H4 (cell line): ENCODE measurements at regions not wholly inside any gene's neighbourhood (a gene's known extent, or its start where the extent isn't known, plus 50 kb on each side); places are given as distances from the start of the nearest gene placed in this dataset.

Experiments
- DNase-seq: peaks from one replicate; pipeline ENCODE4 v3.0.0-alpha.2; 2015; ENCODE audit warnings: low spot score

DNA sequence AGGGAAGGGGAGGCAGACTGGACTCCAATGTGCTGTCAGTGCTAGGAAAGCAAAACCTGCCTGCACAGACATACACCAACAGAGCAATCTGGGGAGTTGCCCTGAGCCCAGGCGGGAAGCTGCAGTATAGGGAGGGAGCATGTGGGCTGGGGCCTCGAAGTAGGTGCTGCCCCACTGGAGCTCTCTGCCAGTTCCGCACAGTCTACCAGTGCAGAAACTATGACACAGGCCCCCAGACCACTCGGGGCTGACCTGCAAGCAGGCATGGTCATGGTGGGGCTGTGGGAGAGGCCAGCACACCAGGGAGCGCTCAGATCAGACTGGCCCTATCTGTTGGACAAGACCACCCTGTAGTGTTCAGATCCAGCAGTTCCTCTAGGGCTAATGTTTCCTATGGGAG lies 344.1 kb upstream of the TRAM1L1 start:
- no peak for DNase-seq

GRCh38 chr4:117434424-117434823 lies 349.0 kb upstream of the TRAM1L1 start:
- DNase-seq = no peak

DNA sequence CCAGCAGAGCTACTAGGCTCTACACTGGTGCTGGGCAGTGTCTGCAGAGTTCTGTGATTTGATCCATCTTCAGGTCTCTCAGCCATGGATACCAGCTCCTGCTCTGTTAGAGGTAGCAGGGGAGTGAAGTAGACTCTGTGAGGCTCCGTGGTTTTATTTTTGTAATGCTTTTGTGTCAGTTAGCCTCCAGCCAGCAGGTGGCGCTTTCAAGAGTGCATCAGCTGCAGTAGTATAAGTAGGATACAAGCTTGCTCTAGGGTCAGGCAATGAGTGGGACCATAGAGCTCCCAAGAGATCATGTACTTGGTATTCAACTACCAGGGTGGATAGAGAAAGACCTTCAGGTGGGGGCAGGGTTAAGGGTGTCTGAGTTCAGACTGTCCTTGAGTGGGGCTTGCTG lies 362.5 kb upstream of the TRAM1L1 start:
- peak; percentile 13 for DNase-seq

DNA sequence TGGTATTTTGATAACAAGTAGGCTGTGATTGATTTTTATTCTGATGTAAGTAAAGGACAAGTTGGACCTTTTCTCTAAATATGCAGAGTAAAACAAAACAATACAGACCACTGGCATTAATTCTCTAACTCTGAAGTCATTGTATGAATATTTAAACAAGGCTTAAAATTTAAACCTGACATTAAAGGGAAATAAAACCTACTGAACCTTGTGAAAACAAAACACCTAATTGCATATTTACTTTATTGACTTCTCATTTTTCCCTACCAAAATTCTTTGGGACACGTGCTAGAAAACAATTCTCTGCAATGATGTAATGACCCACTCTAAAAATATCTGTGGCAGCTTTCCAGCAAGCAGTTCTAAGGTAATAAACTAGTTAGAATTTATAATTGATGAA lies 369.7 kb upstream of the TRAM1L1 start:
- DNase-seq = no peak

DNA sequence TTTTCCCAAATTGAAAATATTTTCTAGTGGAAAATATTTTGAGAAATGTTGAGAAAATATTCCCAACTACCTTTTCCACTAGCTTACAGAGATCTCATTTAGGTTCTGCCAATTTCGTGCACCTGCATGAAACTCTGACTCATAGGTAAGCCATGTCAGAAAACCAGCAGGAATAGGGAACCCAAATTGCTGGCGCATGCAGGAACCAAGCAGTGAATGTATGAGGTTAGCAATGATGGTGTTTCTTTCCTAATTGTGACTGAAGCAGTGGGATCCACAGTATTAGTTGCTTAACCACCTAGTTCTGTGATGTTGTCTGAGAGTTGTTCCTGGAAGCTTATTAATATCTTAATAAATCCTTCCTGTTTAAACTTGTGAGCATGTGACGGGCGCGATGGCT lies 381.0 kb upstream of the TRAM1L1 start:
- DNase-seq = no peak

- no peak for DNase-seq
Measured at GRCh38 chr4:117467404-117467803, 382.0 kb upstream of the TRAM1L1 start.

DNA sequence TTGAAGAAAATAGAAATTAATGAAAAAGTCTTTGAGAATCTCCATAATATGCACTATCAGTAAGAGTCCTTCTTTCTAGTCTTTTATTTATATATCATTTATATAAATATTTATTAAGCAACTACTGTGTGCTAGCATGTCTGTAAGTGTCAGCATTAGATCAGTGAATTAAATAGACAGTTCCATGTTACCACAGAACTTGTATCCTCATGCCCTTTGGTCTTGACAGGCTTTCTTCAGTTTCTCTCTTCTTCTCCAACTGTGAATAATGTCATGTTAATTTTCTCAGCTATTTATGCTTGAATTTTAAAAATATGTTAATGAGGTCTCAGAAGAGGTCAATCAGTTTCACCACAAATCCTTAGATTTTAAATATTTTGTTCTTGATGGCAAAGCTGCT lies 389.6 kb upstream of the TRAM1L1 start:
- no peak for DNase-seq

GRCh38 chr4:117477925-117478324 lies 392.5 kb upstream of the TRAM1L1 start:
- DNase-seq = no peak

DNA sequence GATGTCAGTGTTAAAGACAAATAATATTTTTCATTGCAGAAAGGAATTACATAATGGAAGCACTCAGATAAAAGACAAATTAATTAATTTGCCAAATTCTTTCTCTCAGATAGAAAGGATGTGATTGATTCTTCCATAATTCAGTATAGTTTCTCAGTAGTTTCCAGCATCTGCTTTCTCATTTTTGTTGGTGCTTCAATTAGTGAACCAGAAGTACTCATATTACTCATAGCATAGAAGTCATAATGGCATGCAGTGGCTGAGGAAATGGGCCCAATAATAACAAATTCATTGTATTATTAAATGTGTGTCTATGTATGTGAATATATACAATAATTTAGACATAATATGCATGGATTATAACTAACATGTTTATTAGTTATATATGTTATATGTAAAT lies 393.3 kb upstream of the TRAM1L1 start:
- DNase-seq = no peak

GRCh38 chr4:117479673-117480072 lies 394.3 kb upstream of the TRAM1L1 start:
- DNase-seq = no peak

- DNase-seq = peak; percentile 15
Measured at GRCh38 chr4:117481742-117482141, 396.4 kb upstream of the TRAM1L1 start.

GRCh38 chr4:117488692-117489091 lies 403.3 kb upstream of the TRAM1L1 start:
- no peak for DNase-seq

GRCh38 chr4:117489107-117489506 lies 403.7 kb upstream of the TRAM1L1 start:
- DNase-seq = no peak

GRCh38 chr4:117491516-117491915 lies 406.1 kb upstream of the TRAM1L1 start:
- DNase-seq = no peak

DNA sequence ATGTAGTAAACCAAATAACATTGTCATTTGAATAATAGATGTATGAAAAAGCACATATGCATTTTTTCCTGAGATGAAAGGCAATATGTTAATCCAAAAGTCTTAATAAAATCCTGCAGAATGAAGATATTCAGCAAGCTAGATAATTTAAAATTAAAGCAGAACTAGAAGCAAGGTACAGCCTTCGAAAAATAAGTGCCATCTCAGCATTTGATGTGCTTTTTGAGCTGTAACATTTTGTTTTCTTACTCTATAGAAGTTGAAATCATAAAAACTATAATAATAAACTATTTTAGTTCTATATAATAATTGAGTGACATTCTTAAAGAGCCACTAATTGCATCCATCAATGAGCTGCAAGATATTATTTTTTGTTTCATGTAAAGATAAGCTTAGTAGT lies 410.4 kb upstream of the TRAM1L1 start:
- no peak for DNase-seq

DNA sequence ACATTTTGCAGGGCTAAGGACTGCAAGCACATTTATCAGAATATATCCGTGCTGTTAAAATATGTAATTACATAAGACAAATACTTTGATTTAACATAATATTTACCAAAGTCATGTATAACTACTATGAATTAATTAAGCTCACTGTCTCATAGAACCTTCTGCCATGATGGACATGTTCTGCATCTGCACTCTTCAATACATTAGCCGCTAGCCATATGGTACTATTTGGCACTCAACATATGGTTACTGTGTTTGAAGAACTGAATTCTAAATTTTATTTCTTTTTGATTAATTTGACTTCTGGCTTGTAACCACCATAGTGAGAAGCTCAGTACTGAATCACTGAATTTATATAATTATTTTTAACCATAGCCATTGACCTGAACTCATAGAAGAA lies 427.0 kb upstream of the TRAM1L1 start:
- no peak for DNase-seq

- DNase-seq = no peak
Measured at GRCh38 chr4:117514391-117515175, 429.2 kb upstream of the TRAM1L1 start.

DNA sequence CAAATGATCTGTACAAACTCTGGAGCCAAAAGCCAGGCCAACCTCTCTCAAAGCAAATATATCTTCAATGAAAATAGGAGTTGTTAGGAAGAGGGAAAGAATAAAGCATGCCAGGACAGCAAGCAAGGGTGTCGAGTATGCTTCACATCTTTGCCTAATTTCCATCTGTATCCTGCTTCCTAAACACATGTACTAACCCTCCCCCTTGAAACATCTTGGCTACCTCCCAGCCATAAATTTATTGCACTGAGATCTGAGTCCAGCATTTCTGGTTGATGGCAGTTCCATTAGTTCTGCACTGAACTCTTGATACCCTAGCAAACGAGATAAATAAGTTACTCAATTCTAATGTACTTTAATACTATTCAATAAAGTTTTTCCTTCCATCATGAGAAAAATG lies 430.5 kb upstream of the TRAM1L1 start:
- no peak for DNase-seq

GRCh38 chr4:117527601-117528000 lies 442.2 kb upstream of the TRAM1L1 start:
- no peak for DNase-seq

DNA sequence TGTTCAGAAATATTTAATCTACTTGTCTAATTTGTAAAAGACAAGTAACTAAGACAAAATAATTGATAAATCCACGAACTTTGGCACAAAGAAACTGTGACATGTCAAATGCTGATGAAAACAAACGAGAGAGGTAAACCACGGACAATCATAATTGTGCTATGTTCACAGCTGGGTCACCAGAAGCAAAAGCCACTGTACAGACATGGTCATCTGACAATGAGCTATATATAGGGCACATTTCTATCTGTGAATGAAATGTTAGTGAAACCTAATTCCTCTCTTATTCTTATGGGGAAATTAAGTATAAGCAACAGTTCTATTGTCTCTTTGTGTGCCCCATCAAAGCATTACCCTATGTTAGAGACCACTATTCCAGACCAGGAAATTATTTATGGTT lies 444.0 kb upstream of the TRAM1L1 start:
- DNase-seq = no peak

GRCh38 chr4:117533501-117533900 lies 448.1 kb upstream of the TRAM1L1 start:
- no peak for DNase-seq

DNA sequence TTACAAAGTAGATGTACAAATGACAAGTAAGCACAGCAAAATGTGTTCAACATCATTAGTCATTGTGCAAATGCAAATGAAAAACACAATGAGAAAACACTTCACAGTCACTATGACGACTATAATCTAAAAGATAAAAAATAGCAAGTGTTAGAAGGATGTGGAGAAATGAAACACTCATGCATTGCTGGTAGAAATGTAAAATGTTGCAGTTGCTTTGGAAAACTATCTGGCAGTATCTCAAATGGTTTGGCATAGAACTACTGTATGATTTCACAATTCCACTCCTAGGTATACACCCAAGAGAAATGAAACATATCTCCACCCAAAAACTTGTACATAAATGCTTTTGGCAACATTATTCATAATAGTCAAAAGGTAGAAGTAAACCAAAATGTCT lies 459.7 kb upstream of the TRAM1L1 start:
- no peak for DNase-seq

- no peak for DNase-seq
Measured at GRCh38 chr4:117549524-117549923, 464.1 kb upstream of the TRAM1L1 start.

- DNase-seq = no peak
Measured at GRCh38 chr4:117550085-117550484, 464.7 kb upstream of the TRAM1L1 start.
